ENCODE measurements at regions not wholly inside any gene's neighbourhood (a gene's known extent, or its start where the extent isn't known, plus 50 kb on each side); places are given as distances from the start of the nearest gene placed in this dataset.
"Not testable (repeated sequence)": the region's sequence is repeated elsewhere in the genome, so short reads cannot be mapped to it uniquely, and the experiment has no call there.

DNA sequence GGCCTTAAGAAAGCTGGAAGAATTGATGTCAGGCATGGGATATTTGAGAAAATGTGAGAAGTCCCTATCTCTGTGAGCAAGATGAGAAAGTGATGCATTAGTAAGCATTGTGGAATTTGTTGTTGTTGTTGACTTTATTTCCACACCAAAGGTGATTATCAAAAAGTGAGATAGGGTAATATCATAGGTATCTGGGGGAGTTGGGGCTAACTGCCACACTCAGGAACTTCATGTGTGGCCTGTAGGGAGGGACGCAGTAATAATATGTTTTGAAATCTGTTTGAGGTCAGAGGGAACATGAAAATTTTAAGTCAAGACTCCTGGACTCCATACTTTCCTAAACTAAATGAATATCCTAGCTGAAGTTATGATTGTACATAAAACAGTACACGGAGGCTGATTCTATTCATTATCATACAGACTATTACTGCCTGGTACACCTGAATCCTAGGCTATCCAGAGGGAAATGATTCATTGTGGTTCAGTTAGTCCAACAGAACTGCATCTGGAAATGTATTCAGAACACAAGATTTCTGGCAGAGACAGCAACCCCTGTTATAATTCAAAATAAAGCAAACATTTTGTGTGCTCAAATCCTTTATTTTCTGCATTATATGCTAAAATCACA, 304.8 kb downstream of the CPS1 start:
- no peak for DNase-seq

DNA sequence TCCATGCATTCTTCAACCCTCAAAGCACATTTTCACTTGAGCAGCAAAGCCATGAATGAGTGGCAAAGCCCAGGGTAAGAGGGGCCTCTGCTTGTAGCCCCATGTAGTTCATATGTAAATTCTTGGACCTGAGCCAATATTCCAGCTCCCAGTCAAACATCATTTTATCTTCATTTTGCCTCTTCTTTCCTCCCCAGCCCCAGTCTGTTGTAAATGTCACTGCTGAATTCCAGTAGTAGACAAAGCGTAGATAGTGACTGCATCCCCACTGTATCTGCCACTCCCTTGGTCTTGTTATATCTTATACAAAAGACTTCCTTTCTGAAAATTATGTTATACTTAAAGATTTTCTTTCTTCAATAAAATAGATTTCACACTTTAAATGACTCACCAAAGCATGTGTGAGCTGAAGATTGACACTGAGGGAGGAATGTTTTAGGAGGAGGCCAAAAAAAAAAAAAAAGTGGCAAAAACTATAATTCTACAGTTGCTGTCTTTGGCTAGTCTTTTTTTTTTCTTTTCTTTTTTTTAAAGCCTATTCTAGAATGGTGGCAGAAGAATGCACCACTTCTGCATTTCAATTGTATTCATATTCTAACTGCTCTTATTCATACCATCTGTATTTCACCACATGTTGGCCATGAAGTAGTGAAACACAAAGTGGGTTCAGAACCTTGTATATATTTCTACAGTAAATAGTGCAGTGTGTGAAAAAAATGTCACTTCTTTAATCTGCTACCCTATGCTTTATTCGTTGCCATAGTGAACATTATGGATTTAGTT, 306.1 kb downstream of the CPS1 start:
- DNase-seq, result no peak

DNA sequence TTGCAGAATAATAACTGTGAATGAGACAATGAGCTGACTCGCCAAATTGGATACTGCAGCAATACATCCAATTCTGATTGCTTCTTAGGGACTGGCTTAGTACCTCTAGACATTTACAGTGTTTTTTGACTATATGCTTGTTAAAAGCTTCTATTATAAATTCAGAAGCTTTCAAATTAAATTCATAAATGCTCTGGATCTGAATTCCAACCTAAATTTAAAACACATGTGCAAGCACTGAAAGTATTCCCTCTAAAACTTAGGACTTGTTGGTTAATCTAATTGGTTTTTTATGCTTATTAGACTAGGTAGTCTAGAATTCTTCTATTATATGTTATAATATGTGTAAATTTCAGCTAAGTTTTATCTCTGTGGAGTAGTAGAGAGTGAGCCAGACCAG, 306.9 kb downstream of the CPS1 start:
- no peak for DNase-seq

GRCh38 chr2:210871566-210871965, 315.2 kb downstream of the CPS1 start:
- not testable (repeated sequence) for DNase-seq

GRCh38 chr2:210873631-210874030, 317.2 kb downstream of the CPS1 start:
- no peak for DNase-seq

DNA sequence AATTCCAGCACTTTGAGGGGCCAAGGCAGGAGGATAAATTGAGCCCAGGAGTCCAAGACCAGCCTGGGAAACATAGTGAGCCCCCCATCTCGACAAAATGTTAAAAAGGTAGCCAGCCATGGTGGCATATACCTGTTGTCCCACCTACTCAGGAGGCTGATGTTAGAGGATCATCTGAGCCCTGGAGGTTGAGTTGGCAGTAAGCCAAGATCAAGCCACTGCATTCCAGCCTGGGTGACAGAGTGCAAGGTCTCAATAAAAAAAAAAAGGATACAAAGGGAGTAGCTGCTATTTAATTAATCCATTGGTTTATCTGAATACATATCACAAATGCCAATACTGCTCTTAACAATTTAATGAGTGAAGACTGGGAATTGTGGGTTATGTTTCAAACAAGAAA, 327.8 kb downstream of the CPS1 start:
- DNase-seq, result no peak

DNA sequence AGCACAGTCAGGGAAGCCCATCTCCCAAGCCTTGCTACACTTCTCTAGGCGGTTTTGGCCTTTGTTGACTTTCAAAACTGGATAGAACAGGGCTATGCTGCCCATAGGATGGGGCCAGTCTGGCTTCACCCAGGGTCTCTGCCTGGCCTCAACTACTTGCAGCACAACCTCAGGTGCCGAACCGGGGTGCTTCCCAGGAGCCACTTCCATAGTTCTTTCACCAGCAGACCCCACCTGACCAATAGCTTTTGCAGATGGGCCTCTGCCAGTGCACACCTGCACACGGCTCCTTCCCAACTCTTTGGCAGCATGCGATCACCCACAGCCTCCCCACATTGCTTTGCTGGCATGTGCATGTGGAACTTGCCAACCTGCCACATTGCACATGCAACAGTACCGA, 331.6 kb downstream of the CPS1 start:
- DNase-seq, result no peak

- no peak for DNase-seq
Observed at GRCh38 chr2:210895132-210895531, 338.7 kb downstream of the CPS1 start.

DNA sequence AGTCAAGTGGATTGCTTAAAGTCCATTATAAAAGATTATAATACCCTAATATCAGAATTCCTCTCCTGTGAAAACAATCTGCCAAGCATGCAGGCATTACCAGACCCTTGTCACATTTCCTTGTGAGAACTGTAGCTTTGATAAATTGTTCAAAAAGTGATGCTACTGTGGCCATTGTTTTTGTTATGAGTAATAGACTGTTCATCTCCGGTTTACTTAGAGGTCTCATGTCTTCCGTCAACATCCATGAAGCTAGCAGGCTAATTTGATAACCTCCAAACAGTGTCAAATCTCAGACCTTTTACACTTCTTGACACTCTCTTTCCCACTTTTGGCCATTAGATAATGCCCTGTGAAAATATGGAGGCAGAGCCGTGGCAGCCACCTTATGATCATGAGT, 342.7 kb downstream of the CPS1 start:
- no peak for DNase-seq

DNA sequence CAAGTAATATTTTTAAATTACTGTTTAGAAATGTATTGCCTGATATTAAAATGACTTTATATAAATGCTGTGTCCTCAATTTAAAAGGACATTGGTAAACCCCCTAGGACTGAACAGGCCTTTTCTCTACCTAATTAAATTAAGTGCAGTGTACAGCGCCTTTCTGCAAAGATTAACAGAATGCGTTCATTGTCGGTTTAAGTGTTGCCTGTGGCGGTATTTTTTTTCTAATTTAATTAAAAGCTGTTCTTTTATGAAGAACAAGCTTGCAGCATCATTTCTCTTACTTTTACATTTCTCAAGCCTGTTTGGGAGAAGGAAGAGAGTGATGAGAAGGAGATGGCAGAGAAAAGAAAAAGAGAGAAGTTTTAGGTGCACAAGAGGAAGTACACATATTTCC, 344.9 kb downstream of the CPS1 start:
- no peak for DNase-seq

DNA sequence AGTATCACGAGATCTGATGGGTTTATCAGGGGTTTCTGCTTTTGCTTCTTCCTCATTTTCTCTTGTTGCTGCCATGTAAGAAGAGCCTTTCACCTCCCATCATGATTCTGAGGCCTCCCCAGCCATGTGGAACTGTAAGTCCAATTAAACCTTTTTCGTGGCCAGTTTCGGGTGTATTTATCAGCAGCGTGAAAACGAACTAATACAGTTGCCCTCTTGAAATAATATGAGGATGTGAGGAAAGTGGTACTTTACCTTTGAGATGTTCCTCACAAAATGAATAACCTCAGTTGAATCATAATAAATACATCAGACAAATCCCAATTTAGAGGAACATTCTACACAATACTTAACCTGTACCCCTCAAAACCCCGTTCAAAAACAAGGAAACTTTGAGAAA, 356.4 kb downstream of the CPS1 start:
- DNase-seq, result no peak

- no peak for DNase-seq
Observed at GRCh38 chr2:210913461-210913860, 357.1 kb downstream of the CPS1 start.

GRCh38 chr2:210915912-210916311, 359.5 kb downstream of the CPS1 start:
- no peak for DNase-seq

- DNase-seq, result no peak
Observed at GRCh38 chr2:210917465-210917864, 361.1 kb downstream of the CPS1 start.

GRCh38 chr2:210919128-210919527, 362.7 kb downstream of the CPS1 start:
- no peak for DNase-seq

DNA sequence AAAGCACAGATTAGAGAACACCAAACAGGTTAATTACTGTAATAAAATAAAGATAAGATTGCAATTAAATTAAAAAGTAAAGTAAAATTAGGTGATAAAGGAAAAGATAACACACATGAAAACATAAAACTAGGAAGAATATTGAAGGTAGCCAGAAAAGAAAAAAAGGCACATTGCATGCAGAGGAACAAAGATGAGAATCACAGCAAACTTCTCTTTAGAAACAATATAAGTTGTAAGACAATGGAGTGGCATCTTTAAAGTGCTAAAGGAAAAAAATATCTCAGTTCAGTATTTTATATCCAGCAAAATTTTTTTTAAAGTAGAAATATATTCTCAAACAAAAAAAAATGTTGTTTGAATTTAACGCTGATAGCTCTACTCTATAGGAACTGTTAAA, 366.0 kb downstream of the CPS1 start:
- no peak for DNase-seq

DNA sequence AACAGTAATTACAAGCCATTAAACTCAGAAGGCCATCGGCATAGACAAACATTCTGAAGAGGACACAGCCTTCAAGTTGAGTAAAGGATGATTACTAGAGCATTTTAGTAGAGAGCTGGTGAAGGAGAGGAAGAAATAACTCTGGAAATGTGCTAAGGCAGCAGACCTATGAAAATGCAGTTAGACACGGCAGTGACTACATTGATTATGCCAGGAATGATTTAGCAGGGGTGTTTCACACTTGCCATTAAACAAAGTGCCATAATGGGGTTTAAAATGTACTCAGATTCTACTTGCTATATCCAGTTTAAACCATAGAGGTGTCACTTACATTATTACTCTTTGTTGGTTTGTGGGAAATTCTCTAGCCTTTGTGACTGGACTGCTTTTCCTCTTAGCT, 372.3 kb downstream of the CPS1 start:
- no peak for DNase-seq

DNA sequence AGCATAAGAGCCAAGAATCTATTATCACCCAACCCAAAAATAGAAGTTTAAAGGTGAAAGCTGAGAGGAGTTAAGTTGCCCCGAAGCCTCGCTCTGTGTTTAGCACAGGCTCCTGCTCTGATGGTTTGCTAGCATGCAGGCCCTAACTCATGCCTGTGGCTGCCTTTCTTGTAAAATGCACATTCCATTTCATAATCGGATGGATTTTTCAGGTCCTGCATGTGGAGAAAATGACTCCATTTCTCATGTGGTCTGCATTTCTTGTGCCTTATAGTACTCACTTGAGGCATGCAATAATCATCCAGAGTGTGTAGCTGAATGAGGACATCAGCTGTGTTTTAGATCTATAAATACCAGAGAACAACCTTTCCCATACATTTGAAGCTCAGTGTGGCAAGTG, 381.8 kb downstream of the CPS1 start:
- no peak for DNase-seq

- DNase-seq, result no peak
Observed at GRCh38 chr2:210946395-210946794, 390.0 kb downstream of the CPS1 start.

DNA sequence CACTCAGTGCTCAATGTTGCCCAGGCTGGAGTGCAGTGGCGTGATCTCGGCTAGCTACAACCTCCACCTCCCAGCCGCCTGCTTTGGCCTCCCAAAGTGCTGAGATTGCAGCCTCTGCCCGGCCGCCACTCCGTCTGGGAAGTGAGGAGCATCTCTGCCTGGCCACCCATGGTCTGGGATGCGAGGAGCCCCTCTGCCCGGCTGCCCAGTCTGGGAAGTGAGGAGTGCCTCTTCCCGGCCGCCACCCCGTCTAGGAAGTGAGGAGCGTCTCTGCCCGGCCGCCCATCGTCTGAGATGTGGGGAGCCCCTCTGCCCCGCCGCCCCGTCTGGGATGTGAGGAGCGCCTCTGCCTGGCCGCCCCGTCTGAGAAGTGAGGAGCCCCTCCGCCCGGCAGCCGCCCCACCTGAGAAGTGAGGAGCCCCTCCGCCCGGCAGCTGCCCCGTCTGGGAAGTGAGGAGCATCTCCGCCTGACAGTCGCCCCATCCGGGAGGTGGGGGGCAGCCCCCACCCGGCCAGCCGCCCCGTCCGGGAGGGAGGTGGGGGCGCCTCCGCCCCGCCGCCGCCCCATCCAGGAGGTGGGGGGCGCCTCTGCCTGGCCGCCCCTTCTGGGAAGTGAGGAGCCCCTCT, 394.1 kb downstream of the CPS1 start:
- not testable (repeated sequence) for DNase-seq

- DNase-seq, result no peak
Observed at GRCh38 chr2:210954386-210954907, 398.0 kb downstream of the CPS1 start.

DNA sequence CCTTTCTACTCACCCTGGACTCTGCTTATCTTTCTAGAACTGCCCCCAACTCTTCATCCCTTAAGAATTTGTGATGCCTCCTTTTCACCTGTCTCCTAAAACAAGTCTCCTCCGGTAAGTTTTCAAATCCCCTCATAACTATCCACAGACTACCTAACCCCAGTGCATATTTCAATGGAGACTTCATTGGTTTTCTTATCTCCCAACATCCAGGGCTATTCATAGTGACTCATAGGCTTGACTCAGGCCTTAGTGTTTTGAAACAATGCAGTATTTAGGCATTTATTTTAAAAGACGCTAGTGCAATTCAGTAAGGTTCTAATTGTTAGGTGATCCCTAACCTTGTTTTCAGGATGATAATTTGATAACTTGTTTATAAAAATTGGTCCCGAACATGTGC, 399.2 kb downstream of the CPS1 start:
- no peak for DNase-seq

GRCh38 chr2:210956101-210956500, 399.7 kb downstream of the CPS1 start:
- DNase-seq, result no peak

GRCh38 chr2:210961249-210961648, 404.9 kb downstream of the CPS1 start:
- no peak for DNase-seq
